GM23248 (cell line): ENCODE measurements at regions not wholly inside any gene's neighbourhood (a gene's known extent, or its start where the extent isn't known, plus 50 kb on each side); places are given as distances from the start of the nearest gene placed in this dataset.

Source experiments
- DNase-seq: peaks from one replicate; pipeline ENCODE4 v3.0.0-alpha.2; 2015
- H2AFZ ChIP-seq: fragments of 200-600 bp; sonication (generic); 2 replicates; pipeline ENCODE4 v1.6.1; 2016; ENCODE audit warnings: antibody characterized with exemption
- H3F3A ChIP-seq: fragments of 200-600 bp; sonication (generic); 2 replicates; pipeline ENCODE4 v1.6.1; 2016; ENCODE audit warnings: mild to moderate bottlenecking, antibody characterized with exemption, mixed run types; ENCODE audit not compliant: insufficient read depth
- H3K27ac ChIP-seq: fragments of 200-600 bp; sonication (generic); 2 replicates; pipeline ENCODE4 v1.5.1; 2016; ENCODE audit warnings: mild to moderate bottlenecking
- H3K27me3 ChIP-seq: fragments of 200-600 bp; sonication (generic); replicated peaks from 2 replicates; pipeline ENCODE4 v1.6.1; 2016; ENCODE audit warnings: mild to moderate bottlenecking; ENCODE audit not compliant: insufficient read depth
- H3K36me3 ChIP-seq: fragments of 200-600 bp; sonication (generic); 2 replicates; pipeline ENCODE4 v1.6.1; 2016; ENCODE audit warnings: low read depth, mild to moderate bottlenecking
- H3K4me1 ChIP-seq: fragments of 200-600 bp; sonication (generic); 2 replicates; pipeline ENCODE4 v1.6.1; 2016; ENCODE audit warnings: mild to moderate bottlenecking; ENCODE audit not compliant: insufficient read depth
- H3K4me2 ChIP-seq: fragments of 200-600 bp; sonication (generic); one replicate; pipeline ENCODE4 v1.6.1; 2016; ENCODE audit warnings: mild to moderate bottlenecking; ENCODE audit not compliant: unreplicated experiment
- H3K4me3 ChIP-seq: fragments of 200-600 bp; sonication (generic); 2 replicates; pipeline ENCODE4 v1.5.1; 2016; ENCODE audit warnings: mild to moderate bottlenecking
- H3K79me2 ChIP-seq: fragments of 200-600 bp; sonication (generic); 2 replicates; pipeline ENCODE4 v1.6.1; 2016; ENCODE audit warnings: mild to moderate bottlenecking; ENCODE audit not compliant: insufficient read depth
- H3K9ac ChIP-seq: fragments of 200-600 bp; sonication (generic); 2 replicates; pipeline ENCODE4 v1.6.1; 2016; ENCODE audit warnings: mild to moderate bottlenecking
- H3K9me2 ChIP-seq: fragments of 200-600 bp; sonication (generic); 2 replicates; pipeline ENCODE4 v1.6.1; 2016; ENCODE audit warnings: mixed run types, mild to moderate bottlenecking, moderate library complexity; ENCODE audit not compliant: insufficient read depth
- H3K9me3 ChIP-seq: fragments of 200-600 bp; sonication (generic); one replicate; pipeline ENCODE4 v1.6.1; 2017; ENCODE audit warnings: low read depth
- H4K20me1 ChIP-seq: fragments of 200-600 bp; sonication (generic); 2 replicates; pipeline ENCODE4 v1.6.0; 2016; ENCODE audit not compliant: insufficient read depth
- EZH2 ChIP-seq: fragments of 200-600 bp; sonication (generic); IDR thresholded peaks from 2 replicates; pipeline ENCODE4 v1.6.1; 2018; ENCODE audit warnings: antibody characterized with exemption, mild to moderate bottlenecking; ENCODE audit not compliant: insufficient read depth, poor library complexity, severe bottlenecking
- EZH2phosphoT487 ChIP-seq: fragments of 200-600 bp; sonication (generic); IDR thresholded peaks from 2 replicates; pipeline ENCODE4 v1.6.1; 2018; ENCODE audit warnings: antibody characterized with exemption, moderate library complexity, mild to moderate bottlenecking, low read depth; ENCODE audit not compliant: insufficient read depth
- WGBS, 2 experiments: methylation state at CpG; one replicate each; pipeline ENCODE4 v1.1.6; 2015 to 2017; ENCODE audit warnings: low lambda C conversion rate in 2 of 2, low coverage in 1 of 2; ENCODE audit errors: missing lambda C conversion rate in 2 of 2; 5-methylcytosine and 5-hydroxymethylcytosine counted together
- in situ Hi-C: fragments of 300-500 bp; cut with MboI; formaldehyde crosslinking; loops from 2 replicates; pipeline ENCODE4 v1.15.0; 2020

- no peak overlapping the region for H2AFZ ChIP-seq
These were observed 199.5 kb upstream of the TBL1XR1 start for GRCh38 chr3:177396733-177397132.

GRCh38 chr3:177401375-177401774 is 204.1 kb upstream of the TBL1XR1 start:
- Histone ChIP-seq H3K9me2 (no peaks in the 10 kb centered on the region), H4K20me1 (no peaks in the 10 kb centered on the region), H3K9me3 (no peaks in the 10 kb centered on the region), H3K79me2 (no peaks in the 10 kb centered on the region), H3F3A (no peaks in the 10 kb centered on the region), H3K9ac (no peak overlapping the region), H3K27ac (no peak overlapping the region), H3K4me3 (no peak overlapping the region), H3K36me3 (no peaks in the 10 kb centered on the region), H2AFZ (no peak overlapping the region), H3K4me2 (no peak overlapping the region), H3K27me3 (no peaks in the 10 kb centered on the region), H3K4me1 (no peaks in the 10 kb centered on the region)
- DNase-seq: no peak
- 95 to 97% methylated on average over 1 of the region's 1 CpG for WGBS, 2 experiments
- TF ChIP-seq EZH2phosphoT487 (no peak), EZH2 (no peak)
- in situ Hi-C loops: no loop called here

More at GRCh38 chr3:177396733-177397132, 199.5 kb upstream of the TBL1XR1 start:
- no peaks in the 10 kb centered on the region for H3K9me3 ChIP-seq
- DNase-seq: no peak
- H3K9ac ChIP-seq: no peak overlapping the region
- no peaks in the 10 kb centered on the region for H3K4me1 ChIP-seq
- in situ Hi-C loops: no loop called here
- no peak overlapping the region for H3K27ac ChIP-seq
- WGBS, 2 experiments: 72 to 73% methylated on average over 4 of the region's 4 CpGs
- TF ChIP-seq EZH2phosphoT487 (no peak), EZH2 (no peak)
- H3F3A ChIP-seq: no peaks in the 10 kb centered on the region
- no peaks in the 10 kb centered on the region for H3K27me3 ChIP-seq
- no peak overlapping the region for H3K4me3 ChIP-seq
- H3K9me2 ChIP-seq: no peaks in the 10 kb centered on the region
- no peaks in the 10 kb centered on the region for H3K36me3 ChIP-seq
- H3K4me2 ChIP-seq: no peak overlapping the region
- no peaks in the 10 kb centered on the region for H3K79me2 ChIP-seq
- no peaks in the 10 kb centered on the region for H4K20me1 ChIP-seq

- no peak overlapping the region for H3K4me3 ChIP-seq
- H3K27ac ChIP-seq: no peak overlapping the region
- H3K27me3 ChIP-seq: no peaks in the 10 kb centered on the region
- no peaks in the 10 kb centered on the region for H3F3A ChIP-seq
- DNase-seq: no peak
- H4K20me1 ChIP-seq: no peaks in the 10 kb centered on the region
- H2AFZ ChIP-seq: no peak overlapping the region
- 71 to 88% methylated on average over 3 of the region's 3 CpGs for WGBS, 2 experiments
- H3K9me3 ChIP-seq: no peaks in the 10 kb centered on the region
- no peak for TF ChIP-seq EZH2
- no peak for TF ChIP-seq EZH2phosphoT487
- no peaks in the 10 kb centered on the region for H3K4me1 ChIP-seq
- H3K36me3 ChIP-seq: no peaks in the 10 kb centered on the region
- H3K79me2 ChIP-seq: no peaks in the 10 kb centered on the region
- no peak overlapping the region for H3K4me2 ChIP-seq
- in situ Hi-C loops: no loop called here
- no peaks in the 10 kb centered on the region for H3K9me2 ChIP-seq
- no peak overlapping the region for H3K9ac ChIP-seq
These were observed 205.3 kb upstream of the TBL1XR1 start for GRCh38 chr3:177402533-177402932.

- Histone ChIP-seq H3K4me2 (no peak overlapping the region), H3K9ac (no peak overlapping the region), H3K9me2 (no peaks in the 10 kb centered on the region), H2AFZ (no peak overlapping the region), H3K36me3 (no peaks in the 10 kb centered on the region), H3K79me2 (no peaks in the 10 kb centered on the region), H3K27ac (no peak overlapping the region), H3K9me3 (no peaks in the 10 kb centered on the region), H3K4me3 (no peak overlapping the region), H3K27me3 (no peaks in the 10 kb centered on the region), H3K4me1 (no peaks in the 10 kb centered on the region), H3F3A (no peaks in the 10 kb centered on the region), H4K20me1 (no peaks in the 10 kb centered on the region)
- in situ Hi-C loops: no loop called here
- no peak for DNase-seq
- TF ChIP-seq EZH2phosphoT487 (no peak), EZH2 (no peak)
- 86 to 89% methylated on average over 3 of the region's 3 CpGs for WGBS, 2 experiments
These were observed 207.9 kb upstream of the TBL1XR1 start for GRCh38 chr3:177405191-177405672.

- H3K9me3 ChIP-seq: no peaks in the 10 kb centered on the region
- H3K79me2 ChIP-seq: no peaks in the 10 kb centered on the region
- in situ Hi-C loops: no loop called here
- no peaks in the 10 kb centered on the region for H3K9me2 ChIP-seq
- no peak overlapping the region for H3K27ac ChIP-seq
- no peak for TF ChIP-seq EZH2
- TF ChIP-seq EZH2phosphoT487: no peak
- no peak overlapping the region for H3K4me3 ChIP-seq
- no peak for DNase-seq
- H4K20me1 ChIP-seq: no peaks in the 10 kb centered on the region
- no peak overlapping the region for H3K9ac ChIP-seq
- no peaks in the 10 kb centered on the region for H3K27me3 ChIP-seq
- 76 to 77% methylated on average over 4 of the region's 4 CpGs for WGBS, 2 experiments
- H3K4me2 ChIP-seq: no peak overlapping the region
- H3K36me3 ChIP-seq: no peaks in the 10 kb centered on the region
- no peaks in the 10 kb centered on the region for H3F3A ChIP-seq
- no peak overlapping the region for H2AFZ ChIP-seq
- no peaks in the 10 kb centered on the region for H3K4me1 ChIP-seq
These were observed 213.4 kb upstream of the TBL1XR1 start for GRCh38 chr3:177410730-177411129.
